DND-41 (cell line): ENCODE measurements at regions not wholly inside any gene's neighbourhood (a gene's known extent, or its start where the extent isn't known, plus 50 kb on each side); places are given as distances from the start of the nearest gene placed in this dataset.

Experiments
- ATAC-seq: fragments of 200-7000 bp; cut with Tn5 transposase; 3 replicates; pipeline ENCODE4 v1.9.1; 2021; ENCODE audit warnings: low read depth; ENCODE audit not compliant: insufficient read depth
- DNase-seq: peaks from one replicate; pipeline ENCODE4 v3.0.0-alpha.2; 2020
- H2AFZ ChIP-seq: 2 replicates; pipeline ENCODE4 v1.6.0; 2012; ENCODE audit warnings: low read depth, low read length
- H3K27ac ChIP-seq: 2 replicates; pipeline ENCODE4 v1.5.1; 2012; ENCODE audit warnings: low read length, inconsistent platforms
- H3K27me3 ChIP-seq: fragments of 200-600 bp; sonication (generic); 2 replicates; pipeline ENCODE4 v1.6.0; 2012; ENCODE audit warnings: low read length, mild to moderate bottlenecking, inconsistent platforms; ENCODE audit not compliant: insufficient read depth, poor library complexity
- H3K36me3 ChIP-seq: 2 replicates; pipeline ENCODE4 v1.5.1; 2012; ENCODE audit warnings: low read length, inconsistent platforms; ENCODE audit not compliant: insufficient read depth
- H3K4me1 ChIP-seq: 2 replicates; pipeline ENCODE4 v1.5.1; 2012; ENCODE audit warnings: mild to moderate bottlenecking, low read length; ENCODE audit not compliant: insufficient read depth
- H3K4me2 ChIP-seq: 2 replicates; pipeline ENCODE4 v1.6.0; 2012; ENCODE audit warnings: mild to moderate bottlenecking, moderate library complexity, low read length, inconsistent platforms; ENCODE audit not compliant: insufficient read depth
- H3K4me3 ChIP-seq, 2 experiments: fragments of 200-600 bp in 1 of 2; shearing (Covaris generic) in 1 of 2; 2 replicates each; pipeline ENCODE4 v1.5.1; 2012 to 2016; ENCODE audit warnings: inconsistent platforms in 2 of 2, low read length in 2 of 2, mild to moderate bottlenecking in 2 of 2, low read depth in 1 of 2, moderate library complexity in 1 of 2
- H3K79me2 ChIP-seq: 2 replicates; pipeline ENCODE4 v1.6.0; 2012; ENCODE audit warnings: low read length, inconsistent platforms; ENCODE audit not compliant: insufficient read depth
- H3K9ac ChIP-seq: 2 replicates; pipeline ENCODE4 v1.6.0; 2012; ENCODE audit warnings: low read depth, mild to moderate bottlenecking, inconsistent platforms, low read length, moderate library complexity
- H3K9me3 ChIP-seq: 2 replicates; pipeline ENCODE4 v1.5.1; 2012; ENCODE audit warnings: low read length, moderate library complexity, mild to moderate bottlenecking, inconsistent platforms; ENCODE audit not compliant: insufficient read depth, severe bottlenecking
- H4K20me1 ChIP-seq: 2 replicates; pipeline ENCODE4 v1.6.0; 2012; ENCODE audit warnings: low read length; ENCODE audit not compliant: insufficient read depth
- EZH2 ChIP-seq: IDR thresholded peaks from 3 replicates; pipeline ENCODE4 v1.6.1; 2012; ENCODE audit warnings: borderline replicate concordance, low read depth, mild to moderate bottlenecking, moderate library complexity, low read length, inconsistent platforms; ENCODE audit not compliant: severe bottlenecking
- TF ChIP-seq, protein P1 (sequence below): IDR thresholded peaks from 2 replicates; pipeline ENCODE4 v1.5.1; 2012; ENCODE audit warnings: borderline replicate concordance, low read length, moderate library complexity, mild to moderate bottlenecking; ENCODE audit not compliant: poor library complexity, severe bottlenecking; ENCODE audit errors: extremely low read depth

DNA sequence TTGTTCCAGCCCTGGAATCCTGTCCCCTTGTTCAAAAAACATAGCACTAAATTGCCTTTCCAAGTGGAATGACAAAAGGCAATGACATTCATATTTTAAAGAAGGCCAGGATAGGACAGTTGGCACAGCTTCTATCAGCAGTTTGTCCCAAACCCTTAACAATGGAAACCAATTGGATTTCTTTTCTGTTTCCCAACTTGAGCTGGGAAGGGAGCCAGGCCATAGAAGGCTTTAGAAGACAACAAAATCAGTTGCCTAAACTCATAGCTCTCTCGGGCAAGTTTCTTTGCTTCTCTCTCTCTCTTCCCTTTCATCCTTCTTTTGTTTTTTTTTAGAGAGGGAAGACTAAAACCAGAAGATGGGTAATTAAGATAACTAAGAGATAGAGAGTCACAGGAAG, 227.7 kb upstream of the TPRG1 start:
- peak; percentile 48; the same call in 2 of the 3 replicates for ATAC-seq
- no peak for DNase-seq
- Histone ChIP-seq H3K27me3 (no peaks in the 10 kb centered on the region), H3K4me2 (no peak overlapping the region), H3K9ac (no peak overlapping the region), H3K4me3 (no peak overlapping the region), H2AFZ (no peak overlapping the region; the same call in 1 of the 2 replicates), H3K9me3 (no peaks in the 10 kb centered on the region), H4K20me1 (no peaks in the 10 kb centered on the region), H3K79me2 (no peaks in the 10 kb centered on the region), H3K36me3 (no peaks in the 10 kb centered on the region), H3K27ac (no peak overlapping the region), H3K4me1 (peaks cover 12% of the 10 kb centered on the region)
- TF ChIP-seq, protein P1, sequence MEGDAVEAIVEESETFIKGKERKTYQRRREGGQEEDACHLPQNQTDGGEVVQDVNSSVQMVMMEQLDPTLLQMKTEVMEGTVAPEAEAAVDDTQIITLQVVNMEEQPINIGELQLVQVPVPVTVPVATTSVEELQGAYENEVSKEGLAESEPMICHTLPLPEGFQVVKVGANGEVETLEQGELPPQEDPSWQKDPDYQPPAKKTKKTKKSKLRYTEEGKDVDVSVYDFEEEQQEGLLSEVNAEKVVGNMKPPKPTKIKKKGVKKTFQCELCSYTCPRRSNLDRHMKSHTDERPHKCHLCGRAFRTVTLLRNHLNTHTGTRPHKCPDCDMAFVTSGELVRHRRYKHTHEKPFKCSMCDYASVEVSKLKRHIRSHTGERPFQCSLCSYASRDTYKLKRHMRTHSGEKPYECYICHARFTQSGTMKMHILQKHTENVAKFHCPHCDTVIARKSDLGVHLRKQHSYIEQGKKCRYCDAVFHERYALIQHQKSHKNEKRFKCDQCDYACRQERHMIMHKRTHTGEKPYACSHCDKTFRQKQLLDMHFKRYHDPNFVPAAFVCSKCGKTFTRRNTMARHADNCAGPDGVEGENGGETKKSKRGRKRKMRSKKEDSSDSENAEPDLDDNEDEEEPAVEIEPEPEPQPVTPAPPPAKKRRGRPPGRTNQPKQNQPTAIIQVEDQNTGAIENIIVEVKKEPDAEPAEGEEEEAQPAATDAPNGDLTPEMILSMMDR: no peak
- TF ChIP-seq EZH2: no peak

DNA sequence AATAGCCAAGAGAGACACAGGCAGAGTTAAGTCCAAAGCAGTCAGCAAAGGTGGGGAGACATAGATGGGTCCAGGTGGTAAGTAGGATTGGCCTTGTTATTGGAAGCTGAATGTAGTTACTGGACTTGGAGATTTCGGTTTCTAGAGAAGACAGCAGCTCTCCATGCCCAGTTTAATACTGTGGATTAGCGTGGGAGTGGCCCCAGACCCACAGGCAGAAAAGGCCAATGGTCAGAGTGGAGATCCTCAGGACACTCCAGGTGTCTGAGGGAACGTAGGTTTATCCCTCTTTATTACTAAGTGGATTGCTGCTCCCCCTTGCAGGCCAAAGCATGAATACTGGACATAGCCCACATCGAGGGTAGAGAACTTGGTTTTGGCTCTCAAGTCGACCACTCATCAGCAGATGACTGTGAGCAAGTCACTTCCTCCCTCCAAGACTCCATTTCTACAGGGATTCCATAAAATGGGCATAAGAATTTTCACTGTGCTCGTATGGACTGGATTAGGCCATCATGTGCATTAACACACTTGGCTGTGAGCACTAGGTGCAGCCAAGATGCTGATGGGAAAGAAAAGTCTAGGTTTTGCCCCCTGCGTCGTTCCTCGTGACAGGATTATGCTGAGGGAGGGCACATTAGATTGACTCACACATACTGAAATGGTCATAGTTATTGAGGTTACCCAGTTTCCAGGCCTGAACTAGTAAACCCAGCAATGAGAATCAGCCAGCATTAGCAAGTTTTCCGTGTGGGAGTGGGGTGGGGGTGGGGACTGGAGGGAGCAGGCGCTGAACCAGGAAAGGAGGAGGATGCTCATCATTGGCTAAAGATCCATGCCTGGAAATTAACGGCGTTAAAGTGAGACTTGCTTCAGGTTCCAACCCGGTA, 225.2 kb upstream of the TPRG1 start:
- H3K9me3 ChIP-seq: no peaks in the 10 kb centered on the region
- H3K4me1 ChIP-seq: peaks cover 12% of the 10 kb centered on the region
- no peak for DNase-seq
- no peak for TF ChIP-seq EZH2
- TF ChIP-seq, protein P1: no peak
- no peak overlapping the region for H2AFZ ChIP-seq
- H3K27me3 ChIP-seq: no peaks in the 10 kb centered on the region
- no peaks in the 10 kb centered on the region for H3K36me3 ChIP-seq
- H4K20me1 ChIP-seq: no peaks in the 10 kb centered on the region
- ATAC-seq: no peak
- H3K27ac ChIP-seq: no peak overlapping the region
- no peak overlapping the region for H3K4me3 ChIP-seq
- no peaks in the 10 kb centered on the region for H3K79me2 ChIP-seq
- no peak overlapping the region for H3K9ac ChIP-seq
- H3K4me2 ChIP-seq: no peak overlapping the region

DNA sequence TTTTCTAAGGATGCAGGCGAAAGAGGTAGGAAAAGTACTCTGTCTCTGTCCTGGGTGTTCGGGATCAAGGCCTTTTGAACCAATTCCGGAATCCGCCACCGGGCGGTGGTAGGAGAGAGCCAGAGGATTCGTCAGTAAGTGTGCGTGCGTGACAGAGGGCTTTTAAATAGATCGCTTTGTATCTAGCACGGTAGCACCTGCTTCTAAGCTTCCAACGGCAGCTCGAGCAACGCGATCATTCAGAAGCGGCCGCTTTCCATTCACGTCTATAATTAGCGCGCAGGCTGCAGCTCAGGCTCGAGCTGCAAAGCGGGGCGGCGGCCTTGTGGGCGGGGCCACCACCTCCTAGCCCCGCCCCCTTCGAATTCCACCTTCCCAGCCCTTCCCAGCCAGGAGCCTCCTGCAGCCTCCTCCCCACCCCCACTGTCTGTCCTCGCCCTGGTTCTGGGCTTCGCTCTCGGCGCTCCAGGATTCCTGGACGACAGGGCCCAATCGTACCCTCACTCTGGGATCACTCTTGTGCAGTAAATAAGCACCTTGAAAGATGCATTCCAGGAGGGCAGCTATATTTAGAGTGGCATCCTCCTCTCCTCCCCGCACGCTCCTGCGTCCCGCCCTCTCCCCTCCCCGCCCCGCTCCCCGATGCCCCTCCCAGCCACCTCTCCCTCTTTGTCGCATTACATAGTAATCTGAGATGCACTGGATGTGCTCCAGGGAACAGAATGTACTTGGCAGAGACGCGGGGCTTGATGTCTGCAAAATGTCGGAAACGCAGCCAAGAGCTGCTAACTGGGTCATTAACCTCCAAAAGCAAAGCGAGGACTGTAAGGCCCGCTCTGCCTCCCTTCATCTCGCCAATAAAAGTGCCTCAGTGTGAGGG, 224.1 kb upstream of the TPRG1 start:
- Histone ChIP-seq H3K4me1 (peaks cover 12% of the 10 kb centered on the region), H3K4me2 (no peak overlapping the region), H3K4me3 (no peak overlapping the region), H3K9me3 (no peaks in the 10 kb centered on the region), H3K27me3 (no peaks in the 10 kb centered on the region), H3K27ac (no peak overlapping the region), H4K20me1 (no peaks in the 10 kb centered on the region), H3K79me2 (no peaks in the 10 kb centered on the region), H2AFZ (no peak overlapping the region), H3K9ac (no peak overlapping the region), H3K36me3 (no peaks in the 10 kb centered on the region)
- 0 out of 3 replicates have a peak, but pooled peaks have one; percentile 19 for ATAC-seq
- no peak for DNase-seq
- TF ChIP-seq, protein P1: peak; percentile 36
- TF ChIP-seq EZH2: no peak
